GM21576 (cell line): ENCODE measurements at regions not wholly inside any gene's neighbourhood (a gene's known extent, or its start where the extent isn't known, plus 50 kb on each side); places are given as distances from the start of the nearest gene placed in this dataset.

Experiments used
- ATAC-seq: cut with Tn5 transposase; IDR thresholded peaks from one replicate; pipeline ENCODE4 v1.9.1; 2021; ENCODE audit warnings: mild to moderate bottlenecking, moderate library complexity; ENCODE audit not compliant: unreplicated experiment

DNA sequence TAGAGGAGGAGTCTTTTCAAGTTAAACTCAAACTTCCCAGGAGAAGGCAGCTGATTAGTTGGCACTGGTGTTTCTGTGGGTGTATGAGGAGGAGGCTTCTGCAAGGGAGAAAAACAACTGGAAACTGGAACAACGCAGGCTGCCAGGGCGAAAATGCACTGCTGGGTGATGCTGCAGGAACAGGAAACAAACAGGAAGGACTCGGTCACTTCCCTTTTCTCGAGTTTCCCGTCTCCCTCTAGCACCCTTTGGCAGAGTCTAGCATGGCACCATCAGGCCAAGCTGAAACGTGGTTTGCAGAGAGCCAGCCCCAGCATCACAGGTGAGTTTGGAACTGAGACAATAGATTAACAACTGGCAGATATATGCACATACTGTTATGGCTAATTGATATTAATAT is 77.5 kb upstream of the CAST start:
- ATAC-seq: no peak

DNA sequence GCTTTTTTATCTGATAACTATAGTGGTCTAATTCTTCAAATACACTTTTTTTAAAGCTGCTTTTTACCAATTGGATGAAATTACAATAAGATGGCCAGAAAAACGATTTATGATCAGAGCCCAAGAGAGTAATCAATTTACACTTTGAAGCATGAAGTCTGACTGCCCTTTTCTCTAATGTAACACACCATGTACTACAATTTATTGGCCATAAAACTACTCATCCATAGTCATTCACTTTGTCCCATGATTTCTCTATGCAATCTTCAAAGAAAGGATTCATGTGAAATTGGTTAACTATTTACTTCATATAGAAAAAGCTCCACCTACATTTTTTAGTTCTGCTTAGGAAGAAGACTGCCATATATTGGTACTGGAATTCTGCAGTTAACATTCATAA is 73.6 kb upstream of the CAST start:
- ATAC-seq: no peak

DNA sequence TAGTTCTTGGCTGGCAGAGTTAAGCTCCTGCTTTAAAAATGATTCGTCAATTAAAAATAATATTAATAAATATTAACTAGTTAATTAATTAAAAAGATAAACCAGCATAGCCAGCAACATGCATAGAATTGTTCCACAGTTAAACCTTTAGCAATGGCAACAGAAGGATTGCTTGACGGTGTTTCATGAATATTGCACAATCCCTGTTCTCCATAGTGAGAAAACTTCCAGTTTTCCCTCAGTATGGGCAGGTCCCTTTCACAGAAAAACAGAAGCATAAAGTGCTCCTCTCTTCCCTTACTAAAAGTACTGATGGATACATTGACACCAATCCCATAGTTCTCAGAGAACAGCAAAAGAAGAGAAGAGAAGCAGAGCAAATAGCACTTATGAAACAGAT is 71.4 kb upstream of the CAST start:
- ATAC-seq: no peak

DNA sequence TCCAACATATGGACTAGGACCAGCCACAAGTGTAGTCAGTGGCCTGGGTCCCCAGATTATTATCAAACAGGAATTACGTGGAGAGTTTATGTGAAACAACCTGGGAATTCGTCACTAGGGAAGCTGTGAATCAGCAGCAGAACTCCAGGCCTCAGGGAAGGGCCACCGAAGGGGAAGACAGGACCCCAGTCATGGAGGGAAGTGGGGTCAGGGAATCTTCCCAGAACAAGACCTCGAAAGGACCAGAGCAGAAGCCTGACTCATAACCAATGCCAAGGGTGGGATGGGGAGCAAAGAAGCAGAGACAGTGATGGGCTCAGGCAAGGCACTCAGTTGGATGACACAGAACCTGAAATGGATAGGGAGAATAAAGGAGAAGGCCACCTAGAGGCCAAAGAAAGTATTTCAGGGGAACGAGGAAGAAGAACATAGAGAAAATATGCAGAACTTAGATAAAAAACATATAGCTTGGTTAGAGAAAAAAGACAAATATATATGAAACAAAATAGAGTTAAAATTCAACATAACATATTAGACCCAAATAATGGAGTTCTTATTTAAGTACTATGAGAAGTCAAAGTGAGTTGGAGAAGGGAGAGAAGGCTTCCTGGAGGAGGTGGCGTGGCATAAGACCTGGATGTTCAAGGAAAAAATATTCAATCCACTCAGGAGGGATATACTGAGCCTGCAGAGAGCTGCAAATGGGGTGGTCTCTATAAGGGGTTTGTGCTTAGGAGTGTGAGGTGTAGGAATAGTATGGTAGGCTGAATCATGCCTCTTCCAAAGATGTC is 66.7 kb upstream of the CAST start:
- ATAC-seq: no peak

DNA sequence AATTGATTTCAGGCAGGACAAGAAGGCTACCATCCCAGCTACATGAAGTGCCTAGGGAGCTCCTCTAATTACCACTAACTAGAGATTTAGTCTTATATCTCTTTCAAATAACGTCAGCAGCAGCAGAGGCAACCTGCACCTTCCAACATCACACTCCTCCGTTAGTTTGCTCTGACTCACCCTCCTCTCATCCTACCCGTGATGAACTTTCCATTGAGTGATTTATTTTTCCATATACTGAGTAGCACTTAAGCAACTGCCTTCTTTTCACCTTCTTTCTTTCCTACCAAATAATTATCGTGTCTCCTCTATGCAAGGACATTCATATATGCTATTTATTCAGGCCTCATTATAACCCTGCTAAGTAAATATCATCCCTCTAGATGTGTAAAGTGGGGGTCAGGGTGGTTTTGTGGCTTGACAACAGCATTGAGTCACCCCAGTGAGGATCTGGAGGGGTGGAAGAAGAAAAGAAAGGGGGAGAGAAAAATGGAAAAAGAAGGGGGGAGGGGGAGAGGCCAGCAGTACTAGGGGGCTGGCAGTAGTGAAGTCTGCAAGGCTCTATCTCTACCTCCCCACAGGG is 64.6 kb upstream of the CAST start:
- ATAC-seq: no peak

DNA sequence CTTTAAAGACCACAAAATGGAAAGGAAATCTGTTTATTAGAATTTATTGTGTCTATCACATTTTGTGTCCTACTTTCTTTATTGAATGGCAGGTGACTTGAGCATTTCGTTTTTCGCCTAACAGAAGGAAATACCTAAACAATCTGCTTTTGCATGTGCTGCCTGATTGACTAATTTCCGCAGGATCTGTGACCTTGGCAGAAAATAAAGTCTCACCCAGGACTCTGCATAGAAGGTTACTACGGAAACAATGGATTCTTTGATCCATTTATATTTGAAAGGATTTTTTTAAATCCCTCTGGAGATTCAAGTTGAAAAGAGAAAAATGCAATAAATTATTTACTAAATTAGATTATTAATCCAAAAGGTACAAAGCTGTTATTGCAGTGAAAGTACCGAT is 61.0 kb upstream of the CAST start:
- ATAC-seq: no peak

DNA sequence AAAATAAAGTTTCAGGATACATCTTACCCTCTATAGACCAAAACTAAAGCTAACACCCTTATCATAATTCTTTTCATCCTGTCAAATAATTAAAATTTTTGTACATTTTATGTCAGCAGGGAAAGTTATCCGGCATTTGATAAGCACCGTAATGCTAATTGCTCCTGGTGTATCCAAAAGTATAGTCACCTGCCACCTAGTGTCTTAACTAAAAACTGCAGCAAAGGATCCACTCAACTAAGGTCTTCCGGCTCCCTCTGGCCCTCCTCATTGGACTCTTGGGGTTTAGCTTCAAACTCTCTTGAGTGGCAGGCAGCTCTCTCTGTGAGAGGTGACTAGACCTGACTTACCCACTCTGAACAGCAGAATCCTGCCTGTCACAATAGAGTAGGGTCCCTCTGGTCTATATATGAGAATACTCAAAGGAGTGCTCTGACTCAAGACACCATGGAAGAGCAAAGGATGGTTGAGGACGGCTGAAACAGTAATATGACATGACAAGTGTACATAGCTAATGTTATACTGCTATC is 60.4 kb upstream of the CAST start:
- ATAC-seq: peak; percentile 85

DNA sequence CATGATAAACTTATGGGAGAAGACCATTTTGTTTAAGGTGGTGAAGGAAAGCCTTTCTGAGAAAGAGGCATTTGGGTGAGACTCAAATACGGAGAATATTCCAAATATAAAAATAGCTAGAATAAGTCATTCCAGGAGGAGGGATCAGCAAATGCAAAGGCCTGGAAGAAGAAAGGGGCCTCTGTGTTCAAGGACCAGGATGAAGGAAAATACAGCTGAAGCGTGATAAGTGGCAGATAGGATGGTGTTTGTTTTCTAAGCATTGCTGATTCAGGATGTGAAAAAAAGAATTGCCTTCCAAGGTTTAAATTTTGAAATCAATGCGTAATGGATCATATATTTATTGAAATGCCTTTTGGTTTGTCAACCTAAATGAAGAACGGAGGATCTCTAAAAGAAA is 59.4 kb upstream of the CAST start:
- ATAC-seq: no peak

DNA sequence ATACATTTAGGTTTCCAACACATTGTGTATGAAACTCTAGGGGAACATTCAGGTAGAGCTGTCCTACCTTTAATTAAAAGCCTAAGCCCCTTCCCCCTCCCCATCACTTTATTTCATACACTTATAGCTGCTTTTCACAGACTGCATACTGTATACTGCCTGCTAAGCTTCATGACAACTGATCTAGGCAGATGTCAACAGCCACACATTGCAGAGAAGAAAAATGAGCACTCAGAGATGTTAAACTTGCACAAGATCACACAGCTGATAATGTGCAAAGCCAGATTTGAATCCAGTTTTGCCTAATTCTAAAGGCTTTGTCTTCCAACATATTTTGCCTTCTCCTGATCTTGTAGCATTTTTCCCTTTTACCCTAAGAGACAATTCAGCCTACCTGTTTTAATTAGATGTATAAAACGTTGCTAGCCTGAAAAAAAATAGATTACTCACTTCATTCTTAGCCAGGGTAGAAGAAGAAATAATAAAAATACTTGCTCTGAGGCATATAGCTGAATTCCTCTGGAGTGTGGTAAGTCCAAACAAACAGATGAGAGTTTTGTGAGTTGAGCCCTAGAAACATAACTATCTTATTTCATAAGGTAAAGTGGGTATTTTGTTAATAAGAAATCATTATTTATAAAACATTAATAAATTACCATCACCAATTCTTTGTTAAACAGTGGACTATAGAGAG is 56.9 kb upstream of the CAST start:
- ATAC-seq: no peak

DNA sequence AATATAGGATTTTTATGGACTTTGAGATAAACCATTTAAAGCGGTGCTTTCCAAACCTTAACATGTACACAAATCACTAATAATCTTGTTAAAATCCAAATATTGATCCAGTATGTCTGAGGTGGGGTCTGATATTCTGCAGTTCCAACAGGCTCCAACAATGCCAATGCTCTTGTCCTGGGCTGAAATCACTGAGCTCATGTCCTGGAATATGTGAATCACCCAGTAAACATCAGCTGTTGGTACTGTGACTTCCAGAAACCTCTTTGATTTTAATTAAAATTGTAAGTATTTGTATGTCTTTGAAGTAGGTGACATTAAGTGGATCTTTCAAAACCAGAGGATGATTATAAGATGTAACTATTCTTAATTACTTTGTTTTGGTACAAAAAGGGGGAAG is 52.8 kb upstream of the CAST start:
- no peak for ATAC-seq

DNA sequence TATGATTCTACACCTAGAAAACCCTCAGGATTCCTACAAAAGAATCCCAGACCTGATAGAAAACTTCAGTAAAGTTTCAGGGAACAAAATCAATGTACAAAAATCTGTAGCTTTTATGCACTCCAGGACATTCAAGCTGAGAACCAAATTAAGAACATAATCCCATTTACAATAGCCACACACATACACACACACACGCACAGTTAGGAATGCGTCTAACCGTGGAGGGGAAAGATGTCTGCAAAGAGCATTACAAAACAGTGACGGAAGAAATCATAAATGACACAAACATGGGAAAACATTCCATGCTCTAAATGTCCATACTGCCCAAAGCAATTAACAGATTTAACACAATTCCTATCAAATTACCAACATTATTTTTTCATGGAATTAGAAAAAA is 51.4 kb upstream of the CAST start:
- no peak for ATAC-seq

DNA sequence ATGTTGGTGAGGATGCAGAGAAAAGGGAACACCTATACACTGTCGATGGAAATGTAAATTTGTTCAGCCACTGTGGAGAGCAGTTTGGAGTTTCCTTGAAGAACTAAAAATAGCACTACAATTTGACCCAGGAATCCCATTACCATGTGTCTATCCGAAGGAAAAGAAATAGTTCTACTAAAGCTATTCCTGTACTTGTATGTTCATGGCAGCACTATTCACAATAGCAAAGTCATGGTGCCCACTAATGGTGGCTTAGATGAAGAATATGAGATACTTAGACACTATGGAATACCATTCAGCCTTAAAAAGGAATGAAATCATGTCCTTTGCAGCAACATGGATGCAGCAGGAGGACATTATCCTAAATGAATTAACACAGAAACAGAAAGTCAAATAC is 50.2 kb upstream of the CAST start:
- ATAC-seq: no peak
